ENCODE measurements at regions not wholly inside any gene's neighbourhood (a gene's known extent, or its start where the extent isn't known, plus 50 kb on each side); places are given as distances from the start of the nearest gene placed in this dataset.

DNA sequence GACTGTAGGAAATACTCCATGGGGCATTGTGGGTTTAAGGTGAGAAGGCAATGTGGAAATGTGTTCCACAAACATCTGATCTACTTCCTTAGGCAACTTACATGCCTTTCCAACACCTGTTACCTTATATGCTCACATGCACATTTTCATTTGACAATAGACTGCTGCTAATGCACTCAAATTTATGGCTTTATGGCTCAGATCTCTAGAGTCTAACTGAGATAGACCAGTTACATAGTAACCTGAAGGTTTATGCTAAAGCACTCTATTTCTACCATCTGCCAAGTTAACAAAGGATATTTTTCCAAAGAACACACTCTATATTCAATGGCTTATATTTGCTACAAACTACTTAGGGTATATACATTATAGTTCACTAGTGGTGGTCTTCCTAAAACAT lies 969.0 kb downstream of the TECRL start:
- TF ChIP-seq CTCF (IDR thresholded peaks at IDR 0.05; ENCODE audit: extremely low read depth, low read depth, low read length) = no peak
- H4K20me1 ChIP-seq (ENCODE audit: insufficient read depth, low read length) = no peaks in the 10 kb centered on the region
- no peak overlapping the region for H3K4me2 ChIP-seq (ENCODE audit: insufficient read depth, low read length)
- no peaks in the 10 kb centered on the region for H3K36me3 ChIP-seq (ENCODE audit: insufficient read depth, low read length)
- H3K4me1 ChIP-seq (ENCODE audit: insufficient read depth, low read length) = no peaks in the 10 kb centered on the region
- no peak overlapping the region for H3K27ac ChIP-seq (ENCODE audit: low read depth, low read length)
- no peak for DNase-seq (ENCODE audit: insufficient read length, low spot score, missing footprints)
- no peaks in the 10 kb centered on the region for H3K79me2 ChIP-seq (ENCODE audit: insufficient read depth, low read length)
- H2AFZ ChIP-seq (ENCODE audit: low read length) = no peak overlapping the region
- peaks cover 2% of the 10 kb centered on the region for H3K9me3 ChIP-seq (ENCODE audit: low read depth, low read length)
- no peak overlapping the region for H3K4me3 ChIP-seq (ENCODE audit: insufficient read depth, low read length)
- no peaks in the 10 kb centered on the region for H3K27me3 ChIP-seq (ENCODE audit: insufficient read depth, low read length)

GRCh38 chr4:63430105-63430504 lies 979.1 kb downstream of the TECRL start:
- Histone ChIP-seq H3K79me2 (ENCODE audit: insufficient read depth, low read length) (no peaks in the 10 kb centered on the region), H3K27me3 (ENCODE audit: insufficient read depth, low read length) (no peaks in the 10 kb centered on the region), H3K4me1 (ENCODE audit: insufficient read depth, low read length) (no peaks in the 10 kb centered on the region), H4K20me1 (ENCODE audit: insufficient read depth, low read length) (no peaks in the 10 kb centered on the region), H3K4me3 (ENCODE audit: insufficient read depth, low read length) (no peak overlapping the region), H3K27ac (ENCODE audit: low read depth, low read length) (no peak overlapping the region), H2AFZ (ENCODE audit: low read length) (no peak overlapping the region), H3K4me2 (ENCODE audit: insufficient read depth, low read length) (no peak overlapping the region), H3K9me3 (ENCODE audit: low read depth, low read length) (peaks cover 3% of the 10 kb centered on the region), H3K36me3 (ENCODE audit: insufficient read depth, low read length) (no peaks in the 10 kb centered on the region)
- TF ChIP-seq CTCF (IDR thresholded peaks at IDR 0.05; ENCODE audit: extremely low read depth, low read depth, low read length) = no peak
- no peak for DNase-seq (ENCODE audit: insufficient read length, low spot score, missing footprints)

GRCh38 chr4:63396269-63396668 lies 1013.0 kb downstream of the TECRL start:
- H3K27ac ChIP-seq (ENCODE audit: low read depth, low read length) = no peak overlapping the region
- H3K4me3 ChIP-seq (ENCODE audit: insufficient read depth, low read length) = no peak overlapping the region
- H3K27me3 ChIP-seq (ENCODE audit: insufficient read depth, low read length) = no peaks in the 10 kb centered on the region
- no peaks in the 10 kb centered on the region for H3K36me3 ChIP-seq (ENCODE audit: insufficient read depth, low read length)
- DNase-seq (ENCODE audit: insufficient read length, low spot score, missing footprints) = no peak
- H2AFZ ChIP-seq (ENCODE audit: low read length) = no peak overlapping the region
- TF ChIP-seq CTCF (IDR thresholded peaks at IDR 0.05; ENCODE audit: extremely low read depth, low read depth, low read length) = no peak
- no peaks in the 10 kb centered on the region for H4K20me1 ChIP-seq (ENCODE audit: insufficient read depth, low read length)
- H3K4me1 ChIP-seq (ENCODE audit: insufficient read depth, low read length) = no peaks in the 10 kb centered on the region
- peaks cover 6% of the 10 kb centered on the region for H3K9me3 ChIP-seq (ENCODE audit: low read depth, low read length)
- H3K79me2 ChIP-seq (ENCODE audit: insufficient read depth, low read length) = no peaks in the 10 kb centered on the region
- no peak overlapping the region for H3K4me2 ChIP-seq (ENCODE audit: insufficient read depth, low read length)

DNA sequence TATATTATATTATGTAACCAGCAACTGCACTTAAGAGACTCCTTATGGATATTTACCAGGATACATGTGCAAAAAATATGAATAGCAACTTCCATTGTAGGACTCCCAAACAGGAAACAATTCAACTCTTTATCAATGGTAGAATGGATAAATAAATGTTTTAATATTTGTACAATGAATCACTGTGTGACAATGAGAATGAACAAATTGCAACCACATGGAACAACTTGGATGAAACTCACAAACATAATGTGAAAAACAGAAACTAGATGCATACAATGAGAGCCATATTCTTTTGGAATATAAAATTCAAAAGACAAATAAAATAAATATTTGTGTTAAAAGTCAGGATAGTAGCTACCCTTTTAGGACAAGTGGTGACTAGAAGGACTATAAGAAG lies 1015.7 kb downstream of the TECRL start:
- Histone ChIP-seq H3K27me3 (ENCODE audit: insufficient read depth, low read length) (no peaks in the 10 kb centered on the region), H3K27ac (ENCODE audit: low read depth, low read length) (no peak overlapping the region), H4K20me1 (ENCODE audit: insufficient read depth, low read length) (no peaks in the 10 kb centered on the region), H2AFZ (ENCODE audit: low read length) (no peak overlapping the region), H3K4me2 (ENCODE audit: insufficient read depth, low read length) (no peak overlapping the region), H3K9me3 (ENCODE audit: low read depth, low read length) (peaks cover 8% of the 10 kb centered on the region), H3K4me3 (ENCODE audit: insufficient read depth, low read length) (no peak overlapping the region), H3K4me1 (ENCODE audit: insufficient read depth, low read length) (no peaks in the 10 kb centered on the region), H3K79me2 (ENCODE audit: insufficient read depth, low read length) (no peaks in the 10 kb centered on the region), H3K36me3 (ENCODE audit: insufficient read depth, low read length) (no peaks in the 10 kb centered on the region)
- no peak for DNase-seq (ENCODE audit: insufficient read length, low spot score, missing footprints)
- TF ChIP-seq CTCF (IDR thresholded peaks at IDR 0.05; ENCODE audit: extremely low read depth, low read depth, low read length) = no peak

Data from osteoblast (primary cell).